T-helper 1 cell treated with Interleukin-12 subunit alpha and Interleukin-12 subunit beta and Interleukin-4 antibody, amounts not matched to agents 30 μg/mL and 1 μg/mL, for 36 hours (primary cell): ENCODE measurements at regions not wholly inside any gene's neighbourhood (a gene's known extent, or its start where the extent isn't known, plus 50 kb on each side); places are given as distances from the start of the nearest gene placed in this dataset.
"Not testable (repeated sequence)": the region's sequence is repeated elsewhere in the genome, so short reads cannot be mapped to it uniquely, and the experiment has no call there.

ENCODE experiments used
- H3K27ac Mint-ChIP-seq: one replicate; pipeline ENCODE4 v1.8.0; 2021; ENCODE audit warnings: mild to moderate bottlenecking, mixed read lengths
- H3K27me3 Mint-ChIP-seq: one replicate; pipeline ENCODE4 v1.8.0; 2021; ENCODE audit warnings: low read depth, mixed read lengths
- H3K36me3 Mint-ChIP-seq: one replicate; pipeline ENCODE4 v1.8.0; 2021; ENCODE audit warnings: low read depth, mixed read lengths
- H3K4me1 Mint-ChIP-seq: one replicate; pipeline ENCODE4 v1.8.0; 2021; ENCODE audit warnings: low read depth, mixed read lengths
- H3K4me3 Mint-ChIP-seq: one replicate; pipeline ENCODE4 v1.8.0; 2021; ENCODE audit warnings: mild to moderate bottlenecking, moderate library complexity, mixed read lengths
- H3K9me3 Mint-ChIP-seq: one replicate; pipeline ENCODE4 v1.8.0; 2021; ENCODE audit warnings: mixed read lengths

- Mint-ChIP-seq H3K4me3 (no peak overlapping the region), H3K4me1 (no peaks in the 10 kb centered on the region), H3K9me3 (peaks cover 4% of the 10 kb centered on the region), H3K27ac (no peak overlapping the region), H3K27me3 (no peaks in the 10 kb centered on the region), H3K36me3 (no peaks in the 10 kb centered on the region)
Measured at GRCh38 chr3:106837616-106838015, 539.6 kb upstream of the CCDC54 start.

- no peaks in the 10 kb centered on the region for H3K27me3 Mint-ChIP-seq
- H3K36me3 Mint-ChIP-seq: no peaks in the 10 kb centered on the region
- no peak overlapping the region for H3K27ac Mint-ChIP-seq
- no peaks in the 10 kb centered on the region for H3K4me1 Mint-ChIP-seq
- H3K4me3 Mint-ChIP-seq: no peak overlapping the region
- H3K9me3 Mint-ChIP-seq: no peaks in the 10 kb centered on the region
Measured at GRCh38 chr3:106839576-106840280, 537.5 kb upstream of the CCDC54 start.

- H3K9me3 Mint-ChIP-seq: no peaks in the 10 kb centered on the region
- no peaks in the 10 kb centered on the region for H3K27me3 Mint-ChIP-seq
- no peaks in the 10 kb centered on the region for H3K4me1 Mint-ChIP-seq
- no peak overlapping the region for H3K4me3 Mint-ChIP-seq
- no peaks in the 10 kb centered on the region for H3K36me3 Mint-ChIP-seq
- H3K27ac Mint-ChIP-seq: no peak overlapping the region
Measured at GRCh38 chr3:106840319-106840718, 536.9 kb upstream of the CCDC54 start.

GRCh38 chr3:106842151-106842550 lies 535.1 kb upstream of the CCDC54 start:
- no peaks in the 10 kb centered on the region for H3K9me3 Mint-ChIP-seq
- no peaks in the 10 kb centered on the region for H3K4me1 Mint-ChIP-seq
- no peaks in the 10 kb centered on the region for H3K27me3 Mint-ChIP-seq
- no peak overlapping the region for H3K27ac Mint-ChIP-seq
- no peak overlapping the region for H3K4me3 Mint-ChIP-seq
- H3K36me3 Mint-ChIP-seq: no peaks in the 10 kb centered on the region

DNA sequence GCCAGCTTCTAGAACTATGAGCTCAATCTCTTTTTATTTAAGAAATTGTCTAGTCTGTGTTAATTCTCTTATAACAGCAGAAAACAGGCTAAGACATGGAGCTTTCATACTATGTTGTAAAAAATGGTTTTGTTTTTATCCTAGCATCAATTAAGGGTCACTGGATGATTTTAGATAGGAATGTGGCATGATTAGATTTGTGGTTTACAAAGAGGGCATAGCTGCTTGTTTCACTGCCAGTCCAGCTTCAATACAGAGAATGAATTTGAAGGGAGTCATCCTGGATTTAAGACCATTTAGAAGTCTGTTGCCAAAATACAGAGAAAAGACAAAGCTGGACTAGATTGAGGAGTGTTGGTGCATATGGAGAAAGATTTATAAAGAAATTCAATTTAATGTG lies 532.6 kb upstream of the CCDC54 start:
- no peaks in the 10 kb centered on the region for H3K9me3 Mint-ChIP-seq
- H3K36me3 Mint-ChIP-seq: no peaks in the 10 kb centered on the region
- no peaks in the 10 kb centered on the region for H3K27me3 Mint-ChIP-seq
- H3K4me3 Mint-ChIP-seq: no peak overlapping the region
- H3K27ac Mint-ChIP-seq: no peak overlapping the region
- H3K4me1 Mint-ChIP-seq: no peaks in the 10 kb centered on the region

- H3K36me3 Mint-ChIP-seq: no peaks in the 10 kb centered on the region
Measured at GRCh38 chr3:106848099-106848498, 529.1 kb upstream of the CCDC54 start.

DNA sequence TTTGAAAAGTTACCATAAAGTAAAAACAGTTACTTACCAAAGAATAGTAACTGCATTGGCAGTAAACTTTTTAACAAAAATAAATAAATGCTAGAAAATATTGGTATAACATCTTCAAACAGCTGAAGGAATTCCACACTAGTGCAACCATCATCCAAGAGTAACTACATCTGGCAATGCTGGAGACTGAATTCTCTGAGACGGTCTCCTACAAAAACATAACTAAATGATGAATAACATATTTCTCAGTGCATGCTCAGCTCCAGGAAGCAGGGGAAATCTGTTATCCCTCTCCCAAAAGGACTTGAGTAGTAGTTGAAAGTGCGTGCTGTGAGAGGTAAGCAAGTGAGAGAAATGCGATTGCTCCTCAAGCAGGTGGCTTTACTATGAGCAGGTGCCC lies 526.8 kb upstream of the CCDC54 start:
- no peaks in the 10 kb centered on the region for H3K4me1 Mint-ChIP-seq
- no peak overlapping the region for H3K27ac Mint-ChIP-seq
- no peaks in the 10 kb centered on the region for H3K36me3 Mint-ChIP-seq
- no peaks in the 10 kb centered on the region for H3K9me3 Mint-ChIP-seq
- H3K4me3 Mint-ChIP-seq: no peak overlapping the region
- no peaks in the 10 kb centered on the region for H3K27me3 Mint-ChIP-seq

More at GRCh38 chr3:106848099-106848498, 529.1 kb upstream of the CCDC54 start:
- no peaks in the 10 kb centered on the region for H3K9me3 Mint-ChIP-seq
- no peaks in the 10 kb centered on the region for H3K27me3 Mint-ChIP-seq
- no peaks in the 10 kb centered on the region for H3K4me1 Mint-ChIP-seq
- H3K4me3 Mint-ChIP-seq: no peak overlapping the region
- H3K27ac Mint-ChIP-seq: no peak overlapping the region

DNA sequence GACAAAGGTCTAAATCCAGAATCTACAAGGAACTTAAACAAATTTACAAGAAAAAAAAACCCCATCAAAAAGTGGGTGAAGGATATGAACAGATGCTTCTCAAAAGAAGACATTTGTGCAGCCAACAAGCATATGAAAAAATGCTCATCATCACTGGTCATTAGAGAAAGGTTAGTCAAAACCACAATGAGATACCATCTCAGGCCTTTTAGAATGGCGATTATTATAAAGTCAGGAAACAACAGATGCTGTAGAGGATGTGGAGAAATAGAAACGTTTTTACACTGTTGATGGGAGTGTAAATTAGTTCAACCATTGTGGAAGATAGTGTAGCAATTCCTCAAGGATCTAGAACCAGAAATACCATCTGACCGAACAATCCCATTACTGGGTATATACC lies 518.9 kb upstream of the CCDC54 start:
- H3K27ac Mint-ChIP-seq, H3K36me3 Mint-ChIP-seq, H3K27me3 Mint-ChIP-seq, H3K4me1 Mint-ChIP-seq, H3K9me3 Mint-ChIP-seq, H3K4me3 Mint-ChIP-seq: not testable (repeated sequence)

DNA sequence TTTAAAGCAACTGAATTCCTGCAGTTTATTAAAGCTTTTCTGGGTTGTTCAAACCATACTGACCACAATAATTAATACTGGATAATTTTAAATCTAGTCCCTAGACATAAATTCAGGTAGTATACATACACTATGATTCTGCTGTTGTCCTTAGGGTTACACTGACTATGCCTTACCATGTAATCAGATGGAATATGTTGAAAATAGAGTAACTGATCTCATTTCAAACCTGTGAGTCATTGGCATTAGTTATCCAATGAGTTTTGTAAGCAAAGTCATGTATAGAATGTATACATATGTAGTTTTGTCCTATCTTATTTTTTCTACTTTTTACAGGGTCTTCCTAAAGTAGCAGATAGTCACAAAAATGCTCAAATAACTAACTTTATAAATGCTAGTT lies 517.1 kb upstream of the CCDC54 start:
- Mint-ChIP-seq H3K4me1 (no peaks in the 10 kb centered on the region), H3K27me3 (no peaks in the 10 kb centered on the region), H3K27ac (no peak overlapping the region), H3K36me3 (no peaks in the 10 kb centered on the region), H3K9me3 (no peaks in the 10 kb centered on the region), H3K4me3 (no peak overlapping the region)

DNA sequence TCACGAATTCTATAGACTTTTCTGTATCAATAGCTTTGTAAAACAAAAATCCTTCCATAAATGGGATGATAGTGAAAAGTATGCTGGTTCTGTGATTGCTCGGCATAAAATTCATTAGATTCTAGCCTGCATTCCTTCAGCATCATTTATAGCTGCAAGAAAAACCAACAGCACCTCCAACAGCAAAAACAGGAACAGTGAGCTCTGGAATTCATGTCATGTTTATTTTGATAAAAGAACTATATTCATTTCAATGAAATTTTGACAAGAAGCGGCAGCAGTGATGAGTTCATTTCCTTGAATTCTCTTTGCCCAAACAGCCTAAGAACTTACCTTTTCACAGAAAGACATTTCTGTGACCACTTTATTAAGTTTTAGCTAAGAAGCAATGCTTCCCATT lies 515.2 kb upstream of the CCDC54 start:
- Mint-ChIP-seq H3K27ac (no peak overlapping the region), H3K36me3 (no peaks in the 10 kb centered on the region), H3K4me3 (no peak overlapping the region), H3K9me3 (no peaks in the 10 kb centered on the region), H3K4me1 (no peaks in the 10 kb centered on the region), H3K27me3 (no peaks in the 10 kb centered on the region)

- H3K27ac Mint-ChIP-seq: no peak overlapping the region
- no peaks in the 10 kb centered on the region for H3K4me1 Mint-ChIP-seq
- H3K4me3 Mint-ChIP-seq: no peak overlapping the region
- H3K27me3 Mint-ChIP-seq: no peaks in the 10 kb centered on the region
- no peaks in the 10 kb centered on the region for H3K9me3 Mint-ChIP-seq
- H3K36me3 Mint-ChIP-seq: no peaks in the 10 kb centered on the region
Measured at GRCh38 chr3:106877627-106878026, 499.6 kb upstream of the CCDC54 start.

DNA sequence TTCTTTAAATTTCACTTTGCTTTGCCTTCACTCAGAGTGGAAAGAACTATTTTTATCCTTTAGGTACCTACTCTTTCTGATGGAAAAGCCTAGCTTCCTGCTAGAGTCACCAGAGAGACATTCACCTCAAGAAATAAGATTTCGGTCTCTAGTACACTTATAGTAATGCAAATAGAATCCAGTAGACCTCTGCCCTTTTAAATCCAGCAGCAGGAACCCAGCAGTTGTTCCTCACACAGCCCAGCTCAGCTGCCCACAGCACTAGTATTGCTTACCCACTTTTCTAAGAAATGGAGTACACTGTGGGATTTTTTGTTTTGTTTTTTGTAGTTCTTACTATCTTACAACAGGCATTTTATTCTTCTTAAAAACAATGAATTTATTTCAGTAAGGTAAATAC lies 497.0 kb upstream of the CCDC54 start:
- Mint-ChIP-seq H3K36me3 (no peaks in the 10 kb centered on the region), H3K4me3 (no peak overlapping the region), H3K9me3 (peaks cover 1% of the 10 kb centered on the region), H3K4me1 (no peaks in the 10 kb centered on the region), H3K27me3 (no peaks in the 10 kb centered on the region), H3K27ac (no peak overlapping the region)

DNA sequence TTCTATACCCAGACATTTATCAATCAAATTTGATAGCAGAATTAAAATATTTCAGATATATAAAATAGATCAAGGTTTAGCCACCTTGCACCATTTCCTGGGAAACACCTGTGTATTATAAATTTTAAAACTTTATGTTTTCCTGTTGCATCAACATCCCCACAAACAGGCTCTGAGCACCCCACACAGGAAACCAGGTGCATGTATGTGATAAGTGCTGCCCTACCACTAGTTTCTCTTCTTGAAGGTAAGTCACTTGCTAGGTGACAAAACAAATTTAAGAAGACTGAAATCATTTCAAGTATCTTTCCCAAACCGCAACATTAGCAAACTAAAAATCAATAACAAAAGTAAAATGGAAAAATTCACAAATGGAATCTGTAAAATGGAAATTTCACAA lies 496.1 kb upstream of the CCDC54 start:
- no peaks in the 10 kb centered on the region for H3K36me3 Mint-ChIP-seq
- no peaks in the 10 kb centered on the region for H3K27me3 Mint-ChIP-seq
- no peaks in the 10 kb centered on the region for H3K4me1 Mint-ChIP-seq
- H3K4me3 Mint-ChIP-seq: no peak overlapping the region
- H3K27ac Mint-ChIP-seq: no peak overlapping the region
- peaks cover 5% of the 10 kb centered on the region for H3K9me3 Mint-ChIP-seq

DNA sequence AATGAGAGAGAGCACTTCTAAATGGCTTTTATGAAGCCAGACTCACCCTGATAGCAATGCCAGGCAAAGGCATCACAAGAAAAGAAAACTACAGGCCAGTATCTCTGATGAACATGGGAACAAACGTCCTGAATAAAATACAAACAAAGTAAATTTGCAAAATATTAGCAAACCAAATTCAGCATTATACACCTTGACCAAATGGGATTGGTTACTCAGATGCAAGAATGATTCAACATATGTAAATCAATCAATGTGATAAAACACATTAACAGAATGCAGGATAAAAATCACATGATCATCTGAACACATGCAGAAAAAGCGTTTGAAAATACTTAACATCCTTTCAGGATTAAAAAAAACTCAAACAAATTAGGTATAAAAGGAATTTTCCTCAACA lies 494.9 kb upstream of the CCDC54 start:
- no peak overlapping the region for H3K27ac Mint-ChIP-seq
- no peaks in the 10 kb centered on the region for H3K27me3 Mint-ChIP-seq
- no peaks in the 10 kb centered on the region for H3K36me3 Mint-ChIP-seq
- H3K4me1 Mint-ChIP-seq: no peaks in the 10 kb centered on the region
- H3K4me3 Mint-ChIP-seq: no peak overlapping the region
- peaks cover 5% of the 10 kb centered on the region for H3K9me3 Mint-ChIP-seq

- Mint-ChIP-seq H3K36me3 (no peaks in the 10 kb centered on the region), H3K4me1 (no peaks in the 10 kb centered on the region), H3K4me3 (no peak overlapping the region), H3K27ac (no peak overlapping the region), H3K9me3 (no peaks in the 10 kb centered on the region), H3K27me3 (no peaks in the 10 kb centered on the region)
Measured at GRCh38 chr3:106906074-106906473, 471.2 kb upstream of the CCDC54 start.
